GM21526 (cell line): ENCODE measurements at regions not wholly inside any gene's neighbourhood (a gene's known extent, or its start where the extent isn't known, plus 50 kb on each side); places are given as distances from the start of the nearest gene placed in this dataset.

ENCODE experiments used
- ATAC-seq: cut with Tn5 transposase; IDR thresholded peaks from one replicate; pipeline ENCODE4 v1.9.1; 2021; ENCODE audit warnings: moderate library complexity; ENCODE audit not compliant: unreplicated experiment, low FRiP score

- ATAC-seq = no peak
Measured at GRCh38 chr4:179803857-179804256, 2361.6 kb upstream of the AGA start.

DNA sequence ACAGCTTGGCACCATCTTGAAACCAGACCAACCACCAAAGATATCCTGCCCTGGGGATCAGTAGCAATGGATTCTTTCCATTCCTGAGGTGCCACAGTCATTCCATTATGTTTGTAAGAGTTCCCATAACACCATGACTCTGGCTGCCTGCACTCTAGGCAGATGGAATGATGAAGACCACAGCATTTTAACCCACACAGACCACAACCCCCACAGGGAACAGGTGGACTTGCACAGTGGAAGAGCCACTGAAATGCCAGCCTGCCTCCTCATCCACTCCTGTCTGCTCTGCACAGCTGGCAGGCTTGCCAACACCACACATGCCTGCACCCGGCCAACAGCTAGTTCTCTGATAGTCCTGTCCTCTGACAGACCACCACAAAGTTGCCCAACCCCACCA is 2362.2 kb upstream of the AGA start:
- ATAC-seq = no peak

DNA sequence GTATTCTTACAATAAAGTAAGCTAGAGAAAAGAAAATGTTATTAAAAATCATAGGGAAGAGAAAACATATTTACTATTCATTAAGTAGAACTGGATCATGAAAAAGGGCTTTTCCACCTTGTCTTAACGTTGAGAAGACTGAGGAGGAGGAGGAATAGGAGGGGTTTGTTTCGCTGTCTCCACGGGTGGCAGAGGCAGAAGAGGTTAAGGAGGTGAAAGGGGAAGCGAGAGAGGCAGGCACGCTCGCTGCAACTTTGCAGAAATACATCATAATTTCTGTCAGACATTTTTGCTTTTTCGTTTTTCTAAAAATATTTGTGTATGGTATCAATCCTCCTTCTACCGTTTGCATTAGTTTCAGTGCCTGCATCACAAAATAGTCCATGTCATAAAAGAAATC is 2375.1 kb upstream of the AGA start:
- ATAC-seq = no peak

DNA sequence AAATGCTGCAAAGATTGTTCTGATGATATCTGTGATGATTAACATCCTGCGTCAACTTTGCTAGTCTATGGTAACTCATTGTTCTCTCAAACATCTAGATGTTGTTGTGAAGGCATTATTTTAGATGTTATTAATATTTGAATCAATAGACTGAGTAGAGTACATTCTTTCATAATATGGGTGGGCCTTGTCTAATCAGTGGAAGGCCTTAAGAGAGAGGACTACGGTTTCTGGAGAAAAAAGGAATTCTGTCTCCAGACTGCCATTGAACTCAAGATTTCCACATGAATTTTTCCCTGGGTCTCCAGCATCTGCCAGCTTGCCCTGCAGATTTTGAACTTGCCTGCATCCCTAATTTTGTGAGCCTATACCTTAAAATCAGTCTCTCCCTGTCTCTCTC is 2381.1 kb upstream of the AGA start:
- ATAC-seq = no peak

- ATAC-seq = no peak
Measured at GRCh38 chr4:179831274-179831673, 2389.0 kb upstream of the AGA start.

DNA sequence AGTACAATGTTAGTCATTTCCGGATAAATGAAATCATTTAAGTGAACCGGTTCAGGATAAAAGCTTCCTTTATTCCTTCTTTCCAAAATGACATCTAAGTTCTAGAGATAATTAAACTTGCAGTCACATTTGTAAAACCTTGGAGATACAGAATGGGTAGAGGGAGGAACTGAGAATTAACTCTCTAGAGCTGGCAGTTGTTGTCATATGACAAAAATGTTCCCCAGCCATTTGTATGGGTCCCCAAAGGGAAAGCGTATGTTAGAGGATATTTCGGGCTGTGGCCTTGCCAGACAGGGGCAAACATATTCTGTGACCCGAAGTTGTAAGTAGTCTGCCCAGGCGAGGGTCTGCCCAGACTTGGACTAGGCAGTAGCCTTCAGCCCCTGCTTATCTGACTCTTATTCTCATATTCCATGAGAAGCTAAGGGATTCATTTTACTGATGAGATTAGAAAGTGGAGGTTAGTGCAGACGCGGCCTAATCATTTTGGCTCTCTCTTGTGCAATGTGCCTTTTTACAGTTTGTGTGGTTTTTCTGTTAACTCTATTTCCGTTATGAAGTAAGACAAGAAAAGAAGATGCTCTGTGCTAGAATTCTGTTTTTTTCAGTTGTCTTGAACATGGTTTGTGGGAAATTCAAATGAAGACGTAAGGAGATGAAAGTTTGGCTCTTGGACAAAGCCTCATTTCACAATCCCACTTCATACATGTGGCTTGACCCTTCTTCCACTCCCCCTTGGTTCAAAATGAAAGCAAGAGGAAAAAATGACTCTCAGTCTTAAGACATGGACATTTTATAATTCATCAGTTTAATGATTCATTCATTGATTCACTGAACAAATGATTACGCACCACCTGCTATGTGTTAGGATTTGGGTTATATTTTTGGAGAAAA is 2394.2 kb upstream of the AGA start:
- no peak for ATAC-seq

DNA sequence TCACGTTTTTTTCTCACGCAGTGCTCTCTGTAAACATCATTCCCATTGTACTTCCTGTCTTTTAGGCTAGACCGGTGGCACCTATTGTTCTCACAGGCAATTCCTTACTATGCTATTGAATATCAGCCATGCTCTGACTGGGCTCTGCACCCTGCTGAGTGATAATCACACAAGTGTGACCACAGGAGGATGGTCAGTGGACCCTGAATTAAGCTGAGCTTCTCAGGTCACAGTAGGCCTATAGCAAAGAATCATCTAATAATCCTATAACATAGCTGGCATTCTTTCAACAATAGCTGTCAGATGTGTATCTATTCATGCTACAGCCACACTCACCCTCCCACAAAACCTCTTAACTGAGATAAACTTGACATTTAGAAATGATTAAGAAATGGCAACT is 2399.8 kb upstream of the TENM3 start:
- no peak for ATAC-seq

GRCh38 chr4:179855469-179855868 is 2387.7 kb upstream of the TENM3 start:
- ATAC-seq = no peak

DNA sequence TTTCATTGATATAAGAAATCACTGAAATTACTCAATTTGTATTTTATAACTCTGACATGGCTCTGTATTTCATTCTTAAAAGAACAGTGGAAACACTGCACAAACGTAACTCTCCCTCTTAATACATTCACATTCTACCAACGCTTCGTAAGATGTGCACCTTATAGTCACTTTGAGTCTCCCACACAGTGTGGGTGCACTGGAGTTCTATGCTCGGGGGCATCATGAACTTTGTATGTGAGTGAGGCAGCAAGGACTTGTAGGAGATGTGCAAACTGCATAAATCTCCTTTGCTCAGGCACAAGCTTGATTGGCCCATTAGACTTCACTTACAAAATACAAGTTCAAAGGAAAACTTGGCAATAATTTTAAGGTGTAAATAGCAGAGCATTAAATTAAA is 2385.0 kb upstream of the TENM3 start:
- ATAC-seq = no peak

- peak; percentile 94 for ATAC-seq
Measured at GRCh38 chr4:179867300-179867878, 2375.8 kb upstream of the TENM3 start.

DNA sequence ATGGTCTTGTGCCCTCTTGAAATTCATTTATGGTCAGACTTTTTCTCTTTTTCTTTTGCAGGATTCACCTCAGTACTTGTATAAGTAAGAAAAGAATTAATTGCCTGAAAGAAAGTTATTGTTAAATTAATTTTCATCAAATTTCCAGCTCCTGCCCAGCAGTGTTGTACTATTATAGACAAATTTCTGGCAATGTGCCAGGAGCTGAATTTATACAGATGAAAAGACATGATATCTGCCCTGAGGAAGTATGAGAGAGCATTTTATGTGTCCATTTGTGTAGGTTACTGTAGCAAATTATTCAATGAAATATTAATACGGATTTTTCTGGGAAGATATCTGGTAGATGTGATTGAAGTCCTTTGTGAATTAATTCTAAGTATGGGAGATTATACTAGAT is 2371.5 kb upstream of the TENM3 start:
- ATAC-seq = no peak

DNA sequence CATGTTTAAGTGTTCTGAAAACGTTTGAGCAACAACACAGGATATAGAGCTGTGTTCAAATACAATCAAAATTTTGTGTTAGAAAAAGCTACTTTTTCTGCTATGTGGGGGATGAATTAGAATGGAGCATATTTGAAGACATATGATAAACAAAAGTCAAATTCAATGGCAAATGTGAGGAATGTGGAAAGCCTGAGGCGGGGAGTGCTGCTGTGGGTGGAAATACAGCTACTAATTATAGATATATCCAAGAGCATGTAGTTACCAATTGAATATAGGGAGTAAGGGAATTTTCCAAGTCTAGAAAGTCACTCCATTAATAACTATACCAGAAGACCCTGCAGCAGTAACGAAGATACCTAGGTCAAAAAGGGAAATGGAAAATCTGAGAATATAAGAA is 2370.4 kb upstream of the TENM3 start:
- no peak for ATAC-seq

- no peak for ATAC-seq
Measured at GRCh38 chr4:179880756-179881155, 2362.4 kb upstream of the TENM3 start.

DNA sequence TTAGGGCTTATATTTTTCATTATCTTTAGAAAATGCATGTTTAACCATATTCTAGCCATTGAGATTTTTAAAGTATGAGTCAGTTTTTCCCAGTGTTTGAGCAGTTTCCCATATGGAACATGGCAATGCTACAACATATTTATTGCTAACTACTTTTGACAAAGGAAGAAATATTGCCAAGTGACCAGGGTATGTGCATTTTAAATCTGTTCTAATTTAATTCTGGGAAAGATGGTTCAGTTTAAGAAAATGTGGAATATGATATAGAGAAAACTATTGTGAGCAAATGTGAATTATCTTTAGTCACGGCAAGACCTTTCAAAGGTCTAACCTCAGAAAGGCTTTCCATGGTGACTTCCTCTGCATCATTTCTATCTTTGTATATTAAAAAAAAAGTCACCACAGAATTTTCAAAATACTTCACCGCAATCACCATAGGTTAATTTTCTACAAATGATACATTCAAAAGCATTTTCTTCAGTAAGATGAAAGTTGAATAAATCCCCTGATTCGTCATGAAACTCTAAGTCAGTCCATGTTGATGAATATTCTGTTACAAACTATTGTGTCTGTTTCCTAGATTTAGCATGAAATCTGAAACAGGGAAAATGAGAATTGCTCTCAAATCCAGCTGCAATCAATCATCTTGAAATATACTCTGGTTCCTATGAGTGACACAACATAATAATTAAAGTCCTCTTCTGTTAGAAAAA is 2349.0 kb upstream of the TENM3 start:
- ATAC-seq = no peak

DNA sequence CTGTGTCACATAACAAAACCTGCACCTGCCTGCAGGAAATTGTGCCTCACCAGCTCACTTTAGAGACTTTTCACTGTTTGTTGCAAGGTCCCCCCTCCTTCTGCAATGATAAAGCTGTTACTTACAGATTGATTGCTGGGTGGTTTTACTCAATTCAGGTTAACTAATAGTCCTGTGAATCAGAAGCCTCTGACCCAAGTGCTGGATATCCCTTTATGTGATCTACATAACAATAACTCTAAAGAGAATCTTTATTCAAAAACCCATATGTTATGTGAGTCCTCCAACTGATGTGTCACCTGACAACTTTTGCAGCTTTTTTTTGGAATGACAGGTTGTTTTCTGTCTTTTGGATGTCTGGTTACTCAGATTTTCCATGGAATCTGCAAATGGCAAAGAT is 2323.6 kb upstream of the TENM3 start:
- no peak for ATAC-seq

DNA sequence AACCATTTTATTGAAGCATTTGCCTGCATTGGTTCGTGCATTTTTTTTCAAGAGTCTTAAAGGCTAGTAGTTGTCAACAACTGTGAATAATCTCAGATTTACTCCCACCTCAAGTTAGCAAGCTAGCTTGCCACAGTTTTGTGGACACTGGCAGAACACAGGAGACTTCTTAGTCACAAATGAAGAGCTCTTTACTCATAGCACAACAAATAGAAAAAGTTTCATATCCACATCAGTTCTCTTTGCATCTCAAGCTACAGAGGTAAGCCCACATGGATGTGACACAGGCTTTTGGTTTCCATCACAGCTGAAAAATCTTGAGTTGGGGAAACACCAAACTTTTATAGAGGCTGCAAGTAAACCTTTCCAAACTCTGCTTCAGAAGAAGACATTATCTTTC is 2315.7 kb upstream of the TENM3 start:
- no peak for ATAC-seq

DNA sequence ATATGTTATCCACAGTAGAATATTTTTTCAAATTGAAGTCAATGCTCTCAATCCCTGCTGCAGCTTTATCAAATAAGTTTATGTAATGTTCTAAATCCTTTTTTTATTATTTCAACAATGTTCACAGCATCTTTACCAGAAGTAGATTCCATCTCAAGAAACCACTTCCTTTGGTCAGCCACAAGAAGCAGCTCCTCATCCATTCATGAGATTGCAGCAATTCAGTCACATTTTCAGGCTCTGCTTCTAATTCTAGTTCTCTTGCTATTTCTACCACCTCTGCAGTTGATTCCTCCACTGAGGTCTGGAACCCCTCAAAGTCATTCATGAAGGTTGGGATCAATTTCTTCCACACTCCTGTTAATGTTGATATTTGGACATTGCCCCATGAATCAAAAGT is 2301.3 kb upstream of the TENM3 start:
- ATAC-seq = no peak

DNA sequence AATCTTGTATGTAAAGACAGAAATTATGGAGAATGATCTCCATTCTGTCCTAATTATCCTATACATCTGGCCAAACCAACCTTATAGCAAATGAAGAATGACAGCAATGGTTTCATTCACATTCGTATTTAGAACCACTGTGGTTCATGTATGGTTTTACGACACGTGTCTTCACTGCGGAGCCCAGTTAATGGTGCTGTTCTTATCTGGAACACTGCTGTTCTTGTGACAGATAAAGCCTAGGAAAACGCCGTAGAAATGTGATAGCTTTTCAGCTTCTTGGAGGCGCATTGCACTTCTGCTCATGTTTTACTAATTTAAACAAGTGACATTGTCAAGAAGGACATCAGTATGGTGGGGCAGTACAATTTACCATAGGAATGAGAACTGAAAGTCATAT is 2266.4 kb upstream of the TENM3 start:
- no peak for ATAC-seq

- no peak for ATAC-seq
Measured at GRCh38 chr4:179977378-179977777, 2265.8 kb upstream of the TENM3 start.

DNA sequence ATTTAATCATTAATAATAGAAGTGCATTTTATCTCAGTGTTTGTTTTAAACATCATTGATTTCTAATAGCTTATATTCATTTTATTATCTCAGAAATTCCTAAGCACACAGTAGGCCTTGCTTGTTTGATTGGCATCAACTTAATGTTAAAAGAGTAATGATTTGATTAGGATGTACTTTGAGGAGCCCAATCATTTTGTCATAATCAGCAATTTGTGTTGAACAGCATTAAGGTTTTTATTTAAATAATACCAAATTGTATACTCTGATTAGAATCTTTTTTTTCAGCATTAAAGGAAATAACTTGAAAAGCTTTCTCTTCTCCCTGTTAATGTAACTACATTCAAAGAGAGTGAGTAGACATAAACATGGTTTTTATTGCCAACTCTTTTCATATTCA is 2262.0 kb upstream of the TENM3 start:
- ATAC-seq = no peak

DNA sequence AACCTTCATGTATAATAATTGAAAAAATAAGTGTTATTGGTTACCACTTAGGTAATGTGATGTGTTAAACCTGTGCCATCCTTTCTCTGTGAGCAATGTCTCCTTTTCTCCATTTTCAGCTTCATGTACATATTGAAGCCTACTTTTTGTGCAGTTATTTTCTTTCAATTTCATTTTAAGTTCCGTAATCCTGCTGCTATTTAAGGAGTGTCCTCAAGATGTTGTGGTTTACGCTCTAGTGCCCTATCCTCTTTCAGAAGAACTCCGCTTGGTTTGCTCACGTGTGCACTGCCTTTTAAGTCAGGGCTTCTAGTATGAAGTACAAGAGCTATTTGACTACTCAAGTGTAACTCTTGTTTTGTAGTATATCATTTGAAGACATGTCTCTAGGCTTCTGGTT is 2253.2 kb upstream of the TENM3 start:
- peak; percentile 99 for ATAC-seq

DNA sequence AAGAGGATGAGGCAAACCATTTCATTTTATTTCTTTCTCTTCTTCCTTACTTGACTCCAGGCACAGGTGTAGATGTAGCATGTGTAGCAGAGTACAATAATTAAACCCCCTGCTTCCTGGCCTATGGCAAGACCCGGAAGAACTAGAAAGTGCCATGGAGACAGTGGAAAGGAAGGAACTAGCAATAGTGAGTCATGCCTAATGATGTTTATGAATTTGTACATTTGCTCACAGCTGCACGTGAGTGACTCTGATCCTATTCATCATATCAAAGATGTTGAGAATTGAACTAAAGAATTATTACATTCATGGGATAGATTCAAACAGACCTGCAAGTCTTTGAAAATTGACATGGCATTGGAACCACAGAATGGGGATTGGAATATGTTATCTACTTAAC is 2233.9 kb upstream of the TENM3 start:
- no peak for ATAC-seq
